GM19468 (cell line): ENCODE measurements at regions not wholly inside any gene's neighbourhood (a gene's known extent, or its start where the extent isn't known, plus 50 kb on each side); places are given as distances from the start of the nearest gene placed in this dataset.
"Not testable (repeated sequence)": the region's sequence is repeated elsewhere in the genome, so short reads cannot be mapped to it uniquely, and the experiment has no call there.

ENCODE experiments used
- ATAC-seq: cut with Tn5 transposase; IDR thresholded peaks from one replicate; pipeline ENCODE4 v1.9.1; 2021; ENCODE audit warnings: mild to moderate bottlenecking, moderate library complexity, moderate number of reproducible peaks; ENCODE audit not compliant: unreplicated experiment; ENCODE audit errors: extremely low read depth

- ATAC-seq, result not testable (repeated sequence)
These were observed 150.4 kb downstream of the KLF6 start for GRCh38 chr10:3634646-3635045.

GRCh38 chr10:3631701-3632330, 153.2 kb downstream of the KLF6 start:
- ATAC-seq, result no peak

GRCh38 chr10:3631291-3631690, 153.7 kb downstream of the KLF6 start:
- ATAC-seq, result no peak

DNA sequence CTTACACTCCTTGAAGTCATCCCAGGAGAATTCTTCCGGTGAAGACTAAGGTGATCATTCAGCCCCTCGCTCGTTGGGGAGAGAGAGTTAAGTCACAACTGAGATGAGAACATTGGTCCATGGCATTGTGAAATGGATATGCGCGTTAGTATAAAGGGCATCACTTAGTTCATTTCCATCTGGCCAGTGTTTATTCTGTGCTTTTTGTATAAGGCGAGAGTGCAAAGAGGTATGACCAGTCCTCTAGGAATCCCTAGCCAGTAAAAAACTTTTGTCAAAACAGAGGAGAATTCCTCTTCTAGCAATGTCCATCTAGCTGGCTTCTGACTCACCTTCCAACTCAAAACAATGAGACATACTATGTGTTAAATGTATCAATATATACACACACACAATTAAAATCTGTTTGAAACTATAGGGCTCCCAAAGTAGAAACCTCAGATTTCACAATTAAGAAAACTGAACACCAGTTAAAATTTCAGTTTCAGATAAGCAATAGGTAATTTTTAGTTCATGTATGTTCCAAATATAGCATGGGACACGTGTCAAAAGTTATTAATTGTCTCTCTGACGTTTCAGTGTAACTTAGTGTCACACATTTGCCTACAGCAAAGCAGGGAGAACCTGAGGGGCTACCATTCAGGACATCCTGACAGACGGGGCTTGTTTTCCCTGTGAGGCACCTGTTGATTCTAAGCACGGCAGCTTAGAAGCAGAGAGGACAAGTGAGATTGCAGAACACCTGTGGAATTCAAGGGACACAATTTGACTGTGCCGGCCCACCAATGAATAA, 158.9 kb downstream of the KLF6 start:
- peak; percentile 57 for ATAC-seq

DNA sequence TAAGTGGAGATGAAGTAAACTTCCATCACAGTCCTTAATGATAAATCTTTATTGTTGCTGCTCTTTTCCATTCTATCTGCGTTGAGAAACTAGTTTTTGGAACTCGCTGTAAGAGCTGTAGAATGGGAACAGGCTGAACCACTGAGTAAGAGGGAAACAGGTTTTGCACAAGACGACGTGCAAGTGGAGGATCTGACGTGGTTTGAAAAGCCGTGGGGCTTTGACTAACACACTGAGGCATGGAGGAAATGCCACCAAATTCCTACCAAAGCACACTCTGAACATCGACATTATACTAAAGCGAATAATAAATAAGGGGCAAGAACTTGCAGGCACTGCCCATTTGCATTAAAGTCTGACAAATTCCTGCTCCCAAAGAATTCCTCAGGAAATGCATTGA, 160.6 kb downstream of the KLF6 start:
- no peak for ATAC-seq

DNA sequence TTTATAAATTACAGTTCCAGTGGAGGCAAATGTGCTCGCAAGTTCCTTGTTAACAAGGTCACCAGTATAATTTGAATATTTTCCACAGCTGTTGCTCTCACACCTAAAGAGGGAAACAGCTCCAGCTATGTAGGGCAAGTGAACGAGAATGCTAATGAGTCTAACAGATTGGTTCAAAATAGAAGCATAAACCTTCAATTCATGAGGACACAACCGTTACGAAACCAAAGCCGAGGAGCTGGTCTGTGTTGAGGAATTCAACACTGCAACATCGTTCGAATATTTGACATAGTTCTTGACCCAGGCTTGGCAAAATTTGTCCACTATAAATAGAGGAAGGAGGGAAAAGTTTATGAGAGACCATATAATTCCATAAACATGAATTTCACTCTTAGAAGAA, 161.3 kb downstream of the KLF6 start:
- ATAC-seq, result no peak

- no peak for ATAC-seq
These were observed 162.0 kb downstream of the KLF6 start for GRCh38 chr10:3622845-3623621.

DNA sequence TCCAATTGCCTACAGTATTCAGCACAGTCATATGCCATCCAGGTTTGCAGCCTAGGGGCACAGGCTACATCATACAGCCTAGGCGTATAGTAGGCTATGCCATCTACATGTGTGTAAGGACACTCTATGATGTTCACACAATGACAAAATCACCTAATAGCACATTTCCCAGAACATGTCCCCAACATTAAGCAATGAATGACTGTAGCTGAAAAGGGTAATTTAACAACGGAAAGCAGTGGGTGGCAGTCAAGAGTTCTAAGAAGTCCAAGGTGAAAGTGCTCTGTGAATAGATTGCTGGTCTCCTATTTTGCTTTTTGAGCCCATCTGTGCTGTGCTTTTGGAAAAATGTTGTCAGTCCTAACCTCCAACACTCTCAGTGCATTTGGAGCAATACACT, 162.6 kb downstream of the KLF6 start:
- no peak for ATAC-seq

DNA sequence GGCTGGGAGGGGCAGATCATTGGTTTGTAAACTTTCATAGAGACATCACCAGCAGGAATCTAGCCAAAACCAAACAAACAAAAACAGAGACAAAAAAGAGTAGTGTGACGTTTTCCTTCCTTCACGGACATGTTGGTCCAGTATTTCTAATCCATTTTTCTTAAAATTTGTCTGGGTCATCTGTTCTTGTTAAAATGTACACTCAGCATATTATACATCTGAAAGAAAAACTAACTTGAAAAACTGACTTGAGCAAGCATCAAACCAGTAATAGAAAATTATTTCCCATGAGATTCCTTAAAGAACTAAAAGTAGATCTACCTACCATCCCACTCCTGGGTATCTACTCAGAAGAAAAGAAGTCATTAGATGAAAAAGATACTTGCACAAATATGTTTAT, 164.2 kb downstream of the KLF6 start:
- ATAC-seq, result no peak

DNA sequence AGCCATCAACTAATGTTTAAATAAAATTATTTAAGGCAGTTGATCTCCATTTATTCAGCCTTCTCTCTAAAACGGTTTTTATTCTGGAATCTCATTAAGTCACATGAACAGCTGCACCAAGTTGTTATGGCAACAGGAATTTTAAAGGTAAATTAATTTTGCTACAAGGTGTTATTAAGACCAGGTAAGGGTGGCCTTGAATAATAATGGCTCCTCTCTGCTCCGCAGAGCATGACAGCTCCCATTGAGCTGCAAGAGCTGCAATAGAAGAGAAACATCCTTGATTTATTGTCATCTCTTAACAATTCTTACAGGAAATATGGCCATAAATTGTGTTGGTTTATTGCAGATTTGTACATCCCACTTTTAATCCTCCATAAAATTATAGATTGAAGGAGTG, 165.8 kb downstream of the KLF6 start:
- no peak for ATAC-seq

DNA sequence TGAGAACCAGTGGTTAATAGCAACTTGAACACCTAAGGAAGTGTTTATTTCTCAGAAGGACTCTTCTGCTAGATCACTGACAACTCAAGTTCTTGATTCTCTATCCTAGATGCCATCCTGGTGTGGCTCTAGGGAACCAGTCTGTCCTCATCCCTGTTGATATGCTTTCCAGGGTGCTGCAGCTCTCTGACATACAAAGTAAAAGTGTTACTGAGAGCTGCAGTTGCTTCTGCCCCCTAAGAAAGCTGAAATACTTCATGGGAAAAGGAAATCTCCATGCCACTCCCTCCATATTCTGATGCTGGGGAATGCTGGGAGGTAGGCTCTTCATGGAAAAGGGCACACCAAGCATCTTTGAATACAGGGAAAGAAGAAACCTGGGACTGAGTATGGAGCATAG, 168.1 kb downstream of the KLF6 start:
- no peak for ATAC-seq

- ATAC-seq, result no peak
These were observed 171.7 kb downstream of the KLF6 start for GRCh38 chr10:3613318-3613717.

- no peak for ATAC-seq
These were observed 172.6 kb downstream of the KLF6 start for GRCh38 chr10:3612183-3613001.

DNA sequence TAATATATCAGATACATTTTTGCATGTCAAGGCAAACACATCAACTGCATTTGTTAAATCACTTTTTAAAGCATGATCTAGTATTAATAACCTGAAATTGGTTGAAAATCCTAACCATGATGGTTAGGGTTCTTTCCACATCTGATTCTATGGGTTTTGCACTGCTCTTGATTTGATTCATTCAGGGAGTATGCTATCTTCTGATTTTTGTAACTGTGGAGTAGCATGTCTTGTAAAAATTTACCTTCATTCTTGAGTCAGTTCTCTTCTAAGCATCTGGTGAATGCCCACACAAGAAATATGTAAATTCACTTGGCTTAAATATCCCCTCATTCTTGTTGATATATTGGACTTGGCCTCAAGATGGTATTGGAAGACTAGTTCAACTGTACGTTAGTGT, 178.7 kb downstream of the KLF6 start:
- ATAC-seq, result no peak

GRCh38 chr10:3605882-3606281, 179.1 kb downstream of the KLF6 start:
- no peak for ATAC-seq

GRCh38 chr10:3595736-3596135, 189.3 kb downstream of the KLF6 start:
- no peak for ATAC-seq

GRCh38 chr10:3593611-3594010, 191.4 kb downstream of the KLF6 start:
- no peak for ATAC-seq

DNA sequence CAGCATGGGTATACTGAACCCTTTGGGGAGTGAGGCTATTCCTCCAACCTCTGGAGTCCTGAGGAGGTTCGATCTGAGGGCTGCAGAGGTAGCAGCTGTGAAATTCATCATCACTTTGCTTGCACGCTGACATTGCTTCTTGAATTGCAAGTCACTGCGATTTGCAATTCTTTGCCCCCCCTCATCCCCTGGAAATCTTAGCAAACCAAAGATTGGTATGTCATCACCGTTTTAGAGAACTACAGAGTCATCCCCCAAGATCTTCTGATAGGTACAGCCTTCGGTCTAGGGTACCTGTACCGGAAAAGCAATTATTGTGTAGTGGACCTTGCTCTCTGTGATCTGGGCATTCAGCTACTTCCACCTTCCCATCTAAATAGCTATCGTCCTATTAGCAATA, 192.6 kb downstream of the KLF6 start:
- no peak for ATAC-seq

DNA sequence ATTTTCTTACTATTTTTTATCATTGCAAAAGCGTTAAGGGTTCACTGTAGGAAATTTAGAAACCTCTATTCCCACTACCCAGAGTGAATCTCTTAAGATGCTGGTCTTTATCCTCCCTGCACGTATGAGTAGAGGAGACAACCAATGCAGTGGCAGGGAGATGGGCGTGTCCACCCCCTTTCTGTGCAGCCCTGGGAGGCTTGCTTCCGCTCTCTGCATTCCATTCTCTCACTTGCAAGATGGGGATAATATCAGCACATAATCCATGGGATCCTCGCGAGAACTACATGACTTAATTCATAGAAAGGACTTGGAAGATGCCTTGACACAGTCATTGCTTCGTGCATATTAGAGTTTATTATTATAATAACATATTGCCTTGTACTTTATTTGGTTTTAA, 196.2 kb downstream of the KLF6 start:
- ATAC-seq, result no peak

DNA sequence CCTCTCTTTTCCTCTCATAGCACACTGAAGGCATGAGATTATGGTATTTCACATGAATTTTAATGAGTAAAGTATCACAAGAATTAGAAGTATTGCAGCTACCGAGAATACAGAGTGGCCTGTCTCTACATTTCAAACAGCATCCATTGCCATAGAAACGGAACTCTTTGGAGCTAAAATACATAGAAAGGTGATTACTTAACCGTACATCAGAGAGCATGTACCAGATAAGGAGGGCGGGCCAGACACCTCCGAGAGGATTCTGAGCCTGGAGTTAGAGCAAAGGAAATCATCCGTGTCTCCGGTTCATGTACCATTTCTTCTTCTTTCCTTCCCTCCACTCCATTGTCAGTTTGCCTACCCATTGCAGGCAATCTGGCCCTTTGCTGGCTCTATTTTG, 196.7 kb downstream of the KLF6 start:
- ATAC-seq, result no peak
